IPS-18c (cell line): ENCODE measurements at regions not wholly inside any gene's neighbourhood (a gene's known extent, or its start where the extent isn't known, plus 50 kb on each side); places are given as distances from the start of the nearest gene placed in this dataset.

Source experiments
- H3K4me3 ChIP-seq: 2 replicates; pipeline ENCODE4 v1.7.0; 2013; ENCODE audit warnings: low read depth, mild to moderate bottlenecking, low read length, moderate library complexity; ENCODE audit not compliant: insufficient read depth
- H3K9me3 ChIP-seq: one replicate; pipeline ENCODE4 v1.6.1; 2013; ENCODE audit warnings: mild to moderate bottlenecking, low read length, moderate library complexity; ENCODE audit not compliant: control insufficient read depth, insufficient read depth

- Histone ChIP-seq H3K9me3 (peaks cover 2% of the 10 kb centered on the region), H3K4me3 (no peak overlapping the region)
Measured at GRCh38 chrX:5113128-5113527, 1115.5 kb downstream of the NLGN4X start.

- peaks cover 2% of the 10 kb centered on the region for H3K9me3 ChIP-seq
- no peak overlapping the region for H3K4me3 ChIP-seq
Measured at GRCh38 chrX:5100004-5100403, 1128.7 kb downstream of the NLGN4X start.

GRCh38 chrX:5086388-5086787 lies 1142.3 kb downstream of the NLGN4X start:
- Histone ChIP-seq H3K9me3 (peaks cover 2% of the 10 kb centered on the region), H3K4me3 (no peak overlapping the region)

- H3K4me3 ChIP-seq = no peak overlapping the region
- peaks cover 6% of the 10 kb centered on the region for H3K9me3 ChIP-seq
Measured at GRCh38 chrX:5084279-5084678, 1144.4 kb downstream of the NLGN4X start.

GRCh38 chrX:5082705-5083104 lies 1146.0 kb downstream of the NLGN4X start:
- Histone ChIP-seq H3K9me3 (peaks cover 9% of the 10 kb centered on the region), H3K4me3 (no peak overlapping the region)

GRCh38 chrX:5080791-5081190 lies 1147.9 kb downstream of the NLGN4X start:
- H3K9me3 ChIP-seq = peaks cover 7% of the 10 kb centered on the region
- H3K4me3 ChIP-seq = 0 out of 2 replicates have a peak overlapping the region, but pooled peaks have one; percentile 9

- Histone ChIP-seq H3K4me3 (no peak overlapping the region), H3K9me3 (peaks cover 2% of the 10 kb centered on the region)
Measured at GRCh38 chrX:5068550-5068949, 1160.1 kb downstream of the NLGN4X start.

- no peaks in the 10 kb centered on the region for H3K9me3 ChIP-seq
- no peak overlapping the region for H3K4me3 ChIP-seq
Measured at GRCh38 chrX:5057786-5058185, 1170.9 kb downstream of the NLGN4X start.

GRCh38 chrX:5054852-5055251 lies 1173.8 kb downstream of the NLGN4X start:
- H3K9me3 ChIP-seq = peaks cover 6% of the 10 kb centered on the region
- no peak overlapping the region for H3K4me3 ChIP-seq

- H3K4me3 ChIP-seq = no peak overlapping the region; the same call in 1 of the 2 replicates
Measured at GRCh38 chrX:5051831-5052491, 1176.7 kb downstream of the NLGN4X start.

GRCh38 chrX:5042563-5042962 lies 1186.1 kb downstream of the NLGN4X start:
- H3K9me3 ChIP-seq = peaks cover 5% of the 10 kb centered on the region
- H3K4me3 ChIP-seq = no peak overlapping the region

More at GRCh38 chrX:5051831-5052491, 1176.7 kb downstream of the NLGN4X start:
- H3K9me3 ChIP-seq = peaks cover 6% of the 10 kb centered on the region

GRCh38 chrX:5031792-5032191 lies 1196.9 kb downstream of the NLGN4X start:
- H3K9me3 ChIP-seq = peaks cover 3% of the 10 kb centered on the region
- H3K4me3 ChIP-seq = no peak overlapping the region

- no peak overlapping the region for H3K4me3 ChIP-seq
- H3K9me3 ChIP-seq = no peaks in the 10 kb centered on the region
Measured at GRCh38 chrX:5015451-5015850, 1213.2 kb downstream of the NLGN4X start.

GRCh38 chrX:4994855-4995254 lies 1233.8 kb downstream of the NLGN4X start:
- H3K4me3 ChIP-seq = no peak overlapping the region
- peaks cover 2% of the 10 kb centered on the region for H3K9me3 ChIP-seq

- Histone ChIP-seq H3K4me3 (no peak overlapping the region), H3K9me3 (peaks cover under 1% of the 10 kb centered on the region)
Measured at GRCh38 chrX:4978613-4979012, 1250.1 kb downstream of the NLGN4X start.

GRCh38 chrX:4971646-4972045 lies 1257.0 kb downstream of the NLGN4X start:
- H3K4me3 ChIP-seq = no peak overlapping the region
- peaks cover 6% of the 10 kb centered on the region for H3K9me3 ChIP-seq

GRCh38 chrX:4964112-4964511 lies 1250.7 kb upstream of the PRKX start:
- no peak overlapping the region for H3K4me3 ChIP-seq

GRCh38 chrX:4963432-4963831 lies 1250.0 kb upstream of the PRKX start:
- Histone ChIP-seq H3K9me3 (peaks cover 2% of the 10 kb centered on the region), H3K4me3 (no peak overlapping the region)

More at GRCh38 chrX:4964112-4964511, 1250.7 kb upstream of the PRKX start:
- H3K9me3 ChIP-seq = peaks cover 2% of the 10 kb centered on the region

- H3K9me3 ChIP-seq = no peaks in the 10 kb centered on the region
- H3K4me3 ChIP-seq = no peak overlapping the region
Measured at GRCh38 chrX:4944767-4945166, 1231.3 kb upstream of the PRKX start.
